D721Med (cell line): ENCODE measurements at regions not wholly inside any gene's neighbourhood (a gene's known extent, or its start where the extent isn't known, plus 50 kb on each side); places are given as distances from the start of the nearest gene placed in this dataset.
"Not testable (repeated sequence)": the region's sequence is repeated elsewhere in the genome, so short reads cannot be mapped to it uniquely, and the experiment has no call there.

Experiments used
- DNase-seq: peaks from one replicate; pipeline ENCODE4 v3.0.0; 2011; ENCODE audit warnings: low spot score; ENCODE audit not compliant: insufficient read length
- FAIRE-seq: peaks from 2 replicates; lab custom pipeline; 2011; peaks lifted over from hg19 to GRCh38; lab: Jason Lieb, UNC
- CTCF ChIP-seq: IDR thresholded peaks from 2 replicates; pipeline ENCODE4 v1.5.1; 2012; ENCODE audit warnings: mild to moderate bottlenecking, control low read depth; ENCODE audit not compliant: insufficient read depth; ENCODE audit errors: missing control alignments

GRCh38 chr1:80565406-80565805 lies 1235.3 kb upstream of the ADGRL2 start:
- DNase-seq (no peak), FAIRE-seq (no peak)
- no peak for TF ChIP-seq CTCF

- FAIRE-seq = no peak
- DNase-seq = no peak
- no peak for TF ChIP-seq CTCF
Observed at GRCh38 chr1:80542231-80542630, 1258.5 kb upstream of the ADGRL2 start.

GRCh38 chr1:80540596-80540995 lies 1260.1 kb upstream of the ADGRL2 start:
- DNase-seq = no peak
- FAIRE-seq = no peak
- no peak for TF ChIP-seq CTCF

GRCh38 chr1:80540149-80540548 lies 1260.6 kb upstream of the ADGRL2 start:
- no peak for FAIRE-seq
- no peak for DNase-seq
- TF ChIP-seq CTCF = no peak

- not testable (repeated sequence) for DNase-seq, FAIRE-seq
Observed at GRCh38 chr1:80539298-80539697, 1261.4 kb upstream of the ADGRL2 start.

GRCh38 chr1:80536461-80536860 lies 1264.3 kb upstream of the ADGRL2 start:
- DNase-seq (no peak), FAIRE-seq (no peak)
- TF ChIP-seq CTCF = no peak

- no peak for TF ChIP-seq CTCF
- no peak for FAIRE-seq
- no peak for DNase-seq
Observed at GRCh38 chr1:80535466-80535865, 1265.3 kb upstream of the ADGRL2 start.

GRCh38 chr1:80534606-80535360 lies 1266.0 kb upstream of the ADGRL2 start:
- TF ChIP-seq CTCF = no peak
- no peak for DNase-seq
- FAIRE-seq = peak; percentile 55
